IMR-90 (cell line): ENCODE measurements at regions not wholly inside any gene's neighbourhood (a gene's known extent, or its start where the extent isn't known, plus 50 kb on each side); places are given as distances from the start of the nearest gene placed in this dataset.

Source experiments
- ATAC-seq: fragments of 200-7000 bp; cut with Tn5 transposase; 2 replicates; pipeline ENCODE4 v1.9.1; 2020; ENCODE audit warnings: low read depth, mild to moderate bottlenecking, moderate library complexity
- BruUV-seq: library from RNA; stranded (reverse); fragments of 400-500 nt; replicated peaks from 2 replicates; lab custom pipeline; 2021; lab: Mats Ljungman, UMichigan
- CTCF ChIA-PET: fragments of 300-600 bp; formaldehyde crosslinking; extraction: SDS; loops from one replicate; lab custom pipeline; 2021; ENCODE audit warnings: antibody characterized with exemption; lab: Yijun Ruan, JAX
- POLR2A ChIA-PET: fragments of 300-600 bp; sonication (Branson Sonifier 250); formaldehyde crosslinking; loops from one replicate; lab custom pipeline; 2022; ENCODE audit warnings: antibody characterized with exemption; ENCODE audit not compliant: unreplicated experiment; lab: Charles Lee
- DNase-seq: peaks from one replicate; pipeline ENCODE4 v3.0.0; 2013
- H2AFZ ChIP-seq: replicated peaks from 2 replicates; pipeline ENCODE3; 2013; ENCODE audit warnings: low read length, mild to moderate bottlenecking; ENCODE audit not compliant: poor library complexity
- H2AK5ac ChIP-seq: 2 replicates; pipeline ENCODE4 v1.6.1; 2013; ENCODE audit warnings: low read depth, low read length, inconsistent platforms
- H2AK9ac ChIP-seq: replicated peaks from 2 replicates; pipeline ENCODE3; 2013; ENCODE audit warnings: mild to moderate bottlenecking, low read depth, low read length, moderate library complexity; ENCODE audit not compliant: poor library complexity
- H2BK120ac ChIP-seq: 2 replicates; pipeline ENCODE4 v1.6.1; 2013; ENCODE audit warnings: low read depth, low read length, inconsistent platforms
- H2BK15ac ChIP-seq: 3 replicates; pipeline ENCODE4 v1.6.1; 2013; ENCODE audit warnings: low read depth, low read length, inconsistent platforms
- H2BK20ac ChIP-seq: 2 replicates; pipeline ENCODE4 v1.6.1; 2013; ENCODE audit warnings: low read depth, mild to moderate bottlenecking, inconsistent platforms, low read length, moderate library complexity
- H2BK5ac ChIP-seq: 2 replicates; pipeline ENCODE4 v1.6.1; 2013; ENCODE audit warnings: mild to moderate bottlenecking, low read depth, low read length, inconsistent platforms; ENCODE audit not compliant: poor library complexity, severe bottlenecking
- H3K14ac ChIP-seq: replicated peaks from 2 replicates; pipeline ENCODE4 v1.6.1; 2013; ENCODE audit warnings: low read depth, low read length, inconsistent platforms
- H3K18ac ChIP-seq: 2 replicates; pipeline ENCODE4 v1.6.1; 2013; ENCODE audit warnings: low read depth, low read length, control low read depth
- H3K23ac ChIP-seq: 2 replicates; pipeline ENCODE4 v1.6.1; 2013; ENCODE audit warnings: low read depth, low read length, inconsistent platforms
- H3K27ac ChIP-seq: 2 replicates; pipeline ENCODE4 v1.5.1; 2013; ENCODE audit warnings: mild to moderate bottlenecking, control low read depth, low read length; ENCODE audit not compliant: insufficient read depth
- H3K27me3 ChIP-seq: 2 replicates; pipeline ENCODE4 v1.6.1; 2013; ENCODE audit warnings: low read length; ENCODE audit not compliant: control insufficient read depth, insufficient read depth
- H3K36me3 ChIP-seq: 2 replicates; pipeline ENCODE4 v1.6.1; 2013; ENCODE audit warnings: low read length, mixed read lengths; ENCODE audit not compliant: control insufficient read depth, insufficient read depth
- H3K4ac ChIP-seq: 2 replicates; pipeline ENCODE4 v1.6.1; 2013; ENCODE audit warnings: low read depth, low read length, inconsistent platforms
- H3K4me1 ChIP-seq: 2 replicates; pipeline ENCODE4 v1.6.1; 2013; ENCODE audit warnings: low read length, mixed read lengths; ENCODE audit not compliant: control insufficient read depth, insufficient read depth
- H3K4me2 ChIP-seq: 2 replicates; pipeline ENCODE4 v1.6.1; 2013; ENCODE audit warnings: low read depth, mild to moderate bottlenecking, control low read depth, low read length, moderate library complexity
- H3K4me3 ChIP-seq: 2 replicates; pipeline ENCODE4 v1.5.1; 2013; ENCODE audit warnings: low read depth, mild to moderate bottlenecking, control low read depth, low read length, moderate library complexity; ENCODE audit not compliant: insufficient read depth
- H3K56ac ChIP-seq: 2 replicates; pipeline ENCODE4 v1.6.1; 2013; ENCODE audit warnings: low read length, inconsistent platforms; ENCODE audit not compliant: insufficient read depth; ENCODE audit errors: extremely low read depth
- H3K79me1 ChIP-seq, 2 experiments: 2 replicates each; pipeline ENCODE4 v1.6.1; 2013; ENCODE audit warnings: low read length in 2 of 2, inconsistent platforms in 1 of 2, low read depth in 1 of 2
- H3K9ac ChIP-seq: 2 replicates; pipeline ENCODE4 v1.6.1; 2013; ENCODE audit warnings: low read depth, low read length, control low read depth
- H3K9me1 ChIP-seq: 2 replicates; pipeline ENCODE4 v1.6.1; 2013; ENCODE audit warnings: low read length, inconsistent platforms; ENCODE audit not compliant: insufficient read depth
- H3K9me3 ChIP-seq: 2 replicates; pipeline ENCODE4 v1.6.1; 2013; ENCODE audit warnings: low read length; ENCODE audit not compliant: control insufficient read depth, insufficient read depth
- H4K20me1 ChIP-seq: 2 replicates; pipeline ENCODE4 v1.6.1; 2013; ENCODE audit warnings: low read length, inconsistent platforms; ENCODE audit not compliant: insufficient read depth
- H4K5ac ChIP-seq: 2 replicates; pipeline ENCODE4 v1.6.1; 2013; ENCODE audit warnings: mild to moderate bottlenecking, low read depth, low read length, control low read depth
- H4K8ac ChIP-seq, 2 experiments: 2 replicates each; pipeline ENCODE4 v1.6.1; 2013; ENCODE audit warnings: low read depth in 2 of 2, low read length in 2 of 2, control low read depth in 1 of 2, inconsistent platforms in 1 of 2
- H4K91ac ChIP-seq: 2 replicates; pipeline ENCODE4 v1.6.1; 2013; ENCODE audit warnings: low read depth, low read length, inconsistent platforms; ENCODE audit not compliant: insufficient read depth
- BHLHE40 ChIP-seq: fragments of 150-350 bp; IDR thresholded peaks from 2 replicates; pipeline ENCODE4 v1.6.1; 2016; ENCODE audit warnings: mild to moderate bottlenecking, low read depth, low read length
- CEBPB ChIP-seq: IDR thresholded peaks from 2 replicates; pipeline ENCODE4 v1.6.1; 2012; ENCODE audit warnings: low read depth, low read length, improper control_type of control experiment
- CHD1 ChIP-seq: IDR thresholded peaks from 2 replicates; pipeline ENCODE4 v1.6.1; 2012; ENCODE audit warnings: low read depth, low read length, improper control_type of control experiment
- FOS ChIP-seq: fragments of 150-350 bp; IDR thresholded peaks from 2 replicates; pipeline ENCODE4 v1.6.1; 2016; ENCODE audit warnings: low read depth, low read length
- MAFK ChIP-seq: IDR thresholded peaks from 2 replicates; pipeline ENCODE4 v1.6.1; 2012; ENCODE audit warnings: low read depth, low read length, improper control_type of control experiment
- MAZ ChIP-seq: IDR thresholded peaks from 2 replicates; pipeline ENCODE4 v1.6.1; 2012; ENCODE audit warnings: low read depth, mild to moderate bottlenecking, low read length, improper control_type of control experiment, moderate library complexity, borderline replicate concordance
- MXI1 ChIP-seq: IDR thresholded peaks from 2 replicates; pipeline ENCODE4 v1.6.1; 2012; ENCODE audit warnings: low read depth, mild to moderate bottlenecking, low read length, moderate library complexity, borderline replicate concordance
- NFE2L2 ChIP-seq: fragments of 150-350 bp; IDR thresholded peaks from 2 replicates; pipeline ENCODE4 v1.6.1; 2016; ENCODE audit warnings: low read depth, mild to moderate bottlenecking, low read length
- POLR2A ChIP-seq: IDR thresholded peaks from 2 replicates; pipeline ENCODE4 v1.6.1; 2012; ENCODE audit warnings: mild to moderate bottlenecking, low read depth, low read length
- RAD21 ChIP-seq: IDR thresholded peaks from 2 replicates; pipeline ENCODE4 v1.6.1; 2012; ENCODE audit warnings: low read length, improper control_type of control experiment
- RCOR1 ChIP-seq: IDR thresholded peaks from 2 replicates; pipeline ENCODE4 v1.6.1; 2012; ENCODE audit warnings: mild to moderate bottlenecking, low read length, improper control_type of control experiment; ENCODE audit not compliant: insufficient replicate concordance
- RFX5 ChIP-seq: IDR thresholded peaks from 2 replicates; pipeline ENCODE4 v1.8.0; 2012; ENCODE audit warnings: low read depth, mild to moderate bottlenecking, low read length, moderate library complexity
- SMC3 ChIP-seq: fragments of 150-350 bp; IDR thresholded peaks from 2 replicates; pipeline ENCODE4 v1.6.1; 2016; ENCODE audit warnings: low read depth, mild to moderate bottlenecking, antibody characterized with exemption, low read length, moderate library complexity
- WGBS, 2 experiments: methylation state at CpG; one replicate each; pipeline versions ENCODE4 v1.1.5 to v1.1.7; 2013; ENCODE audit warnings: missing lambda C conversion rate in 2 of 2; ENCODE audit not compliant: insufficient read length in 1 of 2; ENCODE audit errors: extremely low coverage in 2 of 2; 5-methylcytosine and 5-hydroxymethylcytosine counted together
- dilution Hi-C: fragments of 300-500 bp; cut with HindIII; formaldehyde crosslinking; loops from one replicate; pipeline ENCODE4 v1.14.3; 2018; ENCODE audit warnings: low sequenced_read_pairs; ENCODE audit not compliant: unreplicated experiment
- in situ Hi-C: fragments of 300-500 bp; cut with MboI; formaldehyde crosslinking; loops from 3 replicates; pipeline ENCODE4 v1.14.3; 2019; ENCODE audit warnings: low sequenced_read_pairs, inconsistent platforms, mixed read lengths
- intact Hi-C: fragments of 100-400 bp; cut with micrococcal nuclease; formaldehyde crosslinking; loops from 2 replicates; pipeline ENCODE4 v1.10.0; 2022
- TF ChIP-seq, protein P1 (sequence below): conservative IDR thresholded peaks from 2 replicates; pipeline ENCODE4 v1.5.1; 2012; ENCODE audit warnings: mild to moderate bottlenecking, low read depth, low read length, improper control_type of control experiment
- TF ChIP-seq, protein P2 (sequence below): fragments of 150-350 bp; IDR thresholded peaks from 2 replicates; pipeline ENCODE4 v1.6.1; 2017; ENCODE audit warnings: mild to moderate bottlenecking, antibody characterized with exemption, low read length, low read depth
- TF ChIP-seq, protein P3 (sequence below): fragments of 150-350 bp; IDR thresholded peaks from 2 replicates; pipeline ENCODE4 v1.6.1; 2016; ENCODE audit warnings: low read depth, mild to moderate bottlenecking, low read length, moderate library complexity, borderline replicate concordance

DNA sequence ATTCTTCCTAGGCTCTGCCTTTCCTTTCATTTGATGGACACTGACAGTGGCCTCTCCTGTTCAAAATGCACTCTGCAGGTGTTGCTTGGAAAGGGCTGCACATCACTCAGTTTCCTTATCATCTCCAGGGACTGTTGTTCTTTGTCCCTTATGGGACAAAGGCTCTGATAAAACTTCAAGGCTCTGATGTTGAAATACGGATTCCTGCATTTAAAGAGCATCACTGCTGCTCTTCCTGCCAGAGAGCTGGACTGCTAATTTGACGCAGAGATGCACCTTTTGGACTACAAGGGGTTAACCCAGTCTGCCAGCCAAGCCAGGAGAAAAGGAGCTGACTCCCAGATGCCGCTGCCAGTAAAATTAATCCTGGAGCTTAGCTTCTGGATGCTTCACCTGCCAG lies 952.1 kb downstream of the DIAPH3 start:
- H3K18ac ChIP-seq = no peak overlapping the region
- no peaks in the 10 kb centered on the region for H3K9me1 ChIP-seq
- 54% methylated on average over 3 of the region's 3 CpGs; no CpG with 5 or more reads in 1 of the 2 experiments for WGBS, 2 experiments
- no peak overlapping the region for H2BK5ac ChIP-seq
- H3K79me1 ChIP-seq = no peaks in the 10 kb centered on the region
- H2BK20ac ChIP-seq = no peak overlapping the region
- H3K4me2 ChIP-seq = no peak overlapping the region
- H2AK5ac ChIP-seq = no peak overlapping the region
- ATAC-seq = no peak
- H3K27ac ChIP-seq = no peak overlapping the region
- intact Hi-C loops (no loop called here), in situ Hi-C loops (no loop called here), dilution Hi-C loops (no loop called here)
- H3K23ac ChIP-seq = no peak overlapping the region
- no peak for DNase-seq
- no peak overlapping the region for H3K4ac ChIP-seq
- ChIA-PET POLR2A (no interaction called here), CTCF (interaction anchor here (0.7 kb wide), 1 partner anchor 9 kb away, joined by 12 read pairs; no protein-coding TSS in a partner anchor)
- no peak overlapping the region for H4K5ac ChIP-seq
- H3K27me3 ChIP-seq = no peaks in the 10 kb centered on the region; the same call in 1 of the 2 replicates
- no peak overlapping the region for H2AFZ ChIP-seq
- H4K91ac ChIP-seq = no peak overlapping the region
- no peaks in the 10 kb centered on the region for H4K20me1 ChIP-seq
- BruUV-seq = no TSS peak
- H2BK120ac ChIP-seq = no peak overlapping the region
- no peaks in the 10 kb centered on the region for H3K36me3 ChIP-seq
- TF ChIP-seq, protein P1, sequence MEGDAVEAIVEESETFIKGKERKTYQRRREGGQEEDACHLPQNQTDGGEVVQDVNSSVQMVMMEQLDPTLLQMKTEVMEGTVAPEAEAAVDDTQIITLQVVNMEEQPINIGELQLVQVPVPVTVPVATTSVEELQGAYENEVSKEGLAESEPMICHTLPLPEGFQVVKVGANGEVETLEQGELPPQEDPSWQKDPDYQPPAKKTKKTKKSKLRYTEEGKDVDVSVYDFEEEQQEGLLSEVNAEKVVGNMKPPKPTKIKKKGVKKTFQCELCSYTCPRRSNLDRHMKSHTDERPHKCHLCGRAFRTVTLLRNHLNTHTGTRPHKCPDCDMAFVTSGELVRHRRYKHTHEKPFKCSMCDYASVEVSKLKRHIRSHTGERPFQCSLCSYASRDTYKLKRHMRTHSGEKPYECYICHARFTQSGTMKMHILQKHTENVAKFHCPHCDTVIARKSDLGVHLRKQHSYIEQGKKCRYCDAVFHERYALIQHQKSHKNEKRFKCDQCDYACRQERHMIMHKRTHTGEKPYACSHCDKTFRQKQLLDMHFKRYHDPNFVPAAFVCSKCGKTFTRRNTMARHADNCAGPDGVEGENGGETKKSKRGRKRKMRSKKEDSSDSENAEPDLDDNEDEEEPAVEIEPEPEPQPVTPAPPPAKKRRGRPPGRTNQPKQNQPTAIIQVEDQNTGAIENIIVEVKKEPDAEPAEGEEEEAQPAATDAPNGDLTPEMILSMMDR = no peak
- TF ChIP-seq BHLHE40 (no peak), SMC3 (no peak), MAZ (no peak), CEBPB (no peak), NFE2L2 (no peak), MXI1 (no peak), RCOR1 (no peak), FOS (no peak), RAD21 (no peak), MAFK (no peak), POLR2A (no peak), RFX5 (no peak), CHD1 (no peak)
- TF ChIP-seq, protein P2, sequence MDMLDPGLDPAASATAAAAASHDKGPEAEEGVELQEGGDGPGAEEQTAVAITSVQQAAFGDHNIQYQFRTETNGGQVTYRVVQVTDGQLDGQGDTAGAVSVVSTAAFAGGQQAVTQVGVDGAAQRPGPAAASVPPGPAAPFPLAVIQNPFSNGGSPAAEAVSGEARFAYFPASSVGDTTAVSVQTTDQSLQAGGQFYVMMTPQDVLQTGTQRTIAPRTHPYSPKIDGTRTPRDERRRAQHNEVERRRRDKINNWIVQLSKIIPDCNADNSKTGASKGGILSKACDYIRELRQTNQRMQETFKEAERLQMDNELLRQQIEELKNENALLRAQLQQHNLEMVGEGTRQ = no peak
- TF ChIP-seq, protein P3, sequence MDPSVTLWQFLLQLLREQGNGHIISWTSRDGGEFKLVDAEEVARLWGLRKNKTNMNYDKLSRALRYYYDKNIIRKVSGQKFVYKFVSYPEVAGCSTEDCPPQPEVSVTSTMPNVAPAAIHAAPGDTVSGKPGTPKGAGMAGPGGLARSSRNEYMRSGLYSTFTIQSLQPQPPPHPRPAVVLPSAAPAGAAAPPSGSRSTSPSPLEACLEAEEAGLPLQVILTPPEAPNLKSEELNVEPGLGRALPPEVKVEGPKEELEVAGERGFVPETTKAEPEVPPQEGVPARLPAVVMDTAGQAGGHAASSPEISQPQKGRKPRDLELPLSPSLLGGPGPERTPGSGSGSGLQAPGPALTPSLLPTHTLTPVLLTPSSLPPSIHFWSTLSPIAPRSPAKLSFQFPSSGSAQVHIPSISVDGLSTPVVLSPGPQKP = no peak
- no peaks in the 10 kb centered on the region for H3K9me3 ChIP-seq
- no peak overlapping the region for H3K14ac ChIP-seq
- no peak overlapping the region for H3K56ac ChIP-seq
- H2BK15ac ChIP-seq = no peak overlapping the region
- H4K8ac ChIP-seq = no peak overlapping the region
- no peaks in the 10 kb centered on the region for H3K4me1 ChIP-seq
- no peak overlapping the region for H3K9ac ChIP-seq
- H3K4me3 ChIP-seq = no peak overlapping the region
- no peak overlapping the region for H2AK9ac ChIP-seq
